ENCODE measurements at regions not wholly inside any gene's neighbourhood (a gene's known extent, or its start where the extent isn't known, plus 50 kb on each side); places are given as distances from the start of the nearest gene placed in this dataset.

- H3K27me3 ChIP-seq (replicated peaks; ENCODE audit: insufficient read depth, low read length) = peaks cover 45% of the 10 kb centered on the region
- H3K4me1 ChIP-seq (ENCODE audit: low read length) = no peaks in the 10 kb centered on the region
- H3F3A ChIP-seq (ENCODE audit: insufficient read depth, low read length) = no peaks in the 10 kb centered on the region
- H3K4me2 ChIP-seq (ENCODE audit: low read depth, low read length) = no peak overlapping the region
- no peak overlapping the region for H3K4me3 ChIP-seq (ENCODE audit: low read length)
- H3K36me3 ChIP-seq (replicated peaks; ENCODE audit: insufficient read depth, low read length) = no peaks in the 10 kb centered on the region
- H3K9me3 ChIP-seq (replicated peaks; ENCODE audit: insufficient read depth, low read length) = no peaks in the 10 kb centered on the region
- no peak overlapping the region for H2AFZ ChIP-seq (ENCODE audit: low read length)
- no peak overlapping the region for H3K27ac ChIP-seq (ENCODE audit: low read length)
- H3K79me2 ChIP-seq (ENCODE audit: low read length) = no peaks in the 10 kb centered on the region
- H4K20me1 ChIP-seq (ENCODE audit: insufficient read depth, low read length) = no peaks in the 10 kb centered on the region
- H3K9me2 ChIP-seq (replicated peaks; ENCODE audit: insufficient read depth, low read length) = no peaks in the 10 kb centered on the region
- TF ChIP-seq EZH2 (optimal IDR thresholded peaks at IDR 0.05; ENCODE audit: low read depth, low read length) = no peak
- TF ChIP-seq, protein P1, sequence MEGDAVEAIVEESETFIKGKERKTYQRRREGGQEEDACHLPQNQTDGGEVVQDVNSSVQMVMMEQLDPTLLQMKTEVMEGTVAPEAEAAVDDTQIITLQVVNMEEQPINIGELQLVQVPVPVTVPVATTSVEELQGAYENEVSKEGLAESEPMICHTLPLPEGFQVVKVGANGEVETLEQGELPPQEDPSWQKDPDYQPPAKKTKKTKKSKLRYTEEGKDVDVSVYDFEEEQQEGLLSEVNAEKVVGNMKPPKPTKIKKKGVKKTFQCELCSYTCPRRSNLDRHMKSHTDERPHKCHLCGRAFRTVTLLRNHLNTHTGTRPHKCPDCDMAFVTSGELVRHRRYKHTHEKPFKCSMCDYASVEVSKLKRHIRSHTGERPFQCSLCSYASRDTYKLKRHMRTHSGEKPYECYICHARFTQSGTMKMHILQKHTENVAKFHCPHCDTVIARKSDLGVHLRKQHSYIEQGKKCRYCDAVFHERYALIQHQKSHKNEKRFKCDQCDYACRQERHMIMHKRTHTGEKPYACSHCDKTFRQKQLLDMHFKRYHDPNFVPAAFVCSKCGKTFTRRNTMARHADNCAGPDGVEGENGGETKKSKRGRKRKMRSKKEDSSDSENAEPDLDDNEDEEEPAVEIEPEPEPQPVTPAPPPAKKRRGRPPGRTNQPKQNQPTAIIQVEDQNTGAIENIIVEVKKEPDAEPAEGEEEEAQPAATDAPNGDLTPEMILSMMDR (IDR thresholded peaks at IDR 0.05; ENCODE audit: low read length) = peak; percentile 20; the same call in 1 of the 2 replicates
- DNase-seq = no peak
- no peak overlapping the region for H3K9ac ChIP-seq (ENCODE audit: low read length)
Observed at GRCh38 chr19:30695171-30695875, 323.1 kb downstream of the ZNF536 start.

DNA sequence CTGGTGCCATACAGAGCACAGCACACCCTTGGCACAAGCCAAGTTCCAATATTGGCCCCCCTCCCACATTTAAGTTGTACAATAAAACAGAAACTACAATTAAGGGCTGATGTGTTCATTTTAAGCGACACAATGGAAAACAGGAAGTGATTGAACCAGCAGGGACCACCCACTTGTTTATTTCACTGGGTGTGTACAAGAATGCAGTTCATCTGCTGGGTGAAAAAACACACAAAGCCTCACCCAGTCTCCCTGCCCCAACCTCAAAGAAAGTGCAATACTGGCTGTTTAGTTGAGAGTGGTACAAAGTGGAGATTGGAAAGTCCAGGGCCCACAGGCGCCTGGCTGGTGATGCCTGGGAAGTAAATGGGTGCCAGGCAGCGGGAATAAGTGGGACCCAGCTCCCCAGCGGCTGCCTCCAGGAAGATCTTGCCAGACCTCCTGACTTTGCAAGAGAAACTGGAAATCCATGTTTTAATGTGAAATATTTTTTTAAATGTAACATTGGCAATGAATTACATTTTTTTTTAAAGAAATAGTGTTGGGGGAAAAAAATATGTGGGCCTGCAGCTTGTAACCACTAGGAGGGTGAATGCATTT is 322.1 kb downstream of the ZNF536 start:
- Histone ChIP-seq H3K4me2 (ENCODE audit: low read depth, low read length) (no peak overlapping the region), H3K9me3 (replicated peaks; ENCODE audit: insufficient read depth, low read length) (no peaks in the 10 kb centered on the region)
- DNase-seq = no peak

DNA sequence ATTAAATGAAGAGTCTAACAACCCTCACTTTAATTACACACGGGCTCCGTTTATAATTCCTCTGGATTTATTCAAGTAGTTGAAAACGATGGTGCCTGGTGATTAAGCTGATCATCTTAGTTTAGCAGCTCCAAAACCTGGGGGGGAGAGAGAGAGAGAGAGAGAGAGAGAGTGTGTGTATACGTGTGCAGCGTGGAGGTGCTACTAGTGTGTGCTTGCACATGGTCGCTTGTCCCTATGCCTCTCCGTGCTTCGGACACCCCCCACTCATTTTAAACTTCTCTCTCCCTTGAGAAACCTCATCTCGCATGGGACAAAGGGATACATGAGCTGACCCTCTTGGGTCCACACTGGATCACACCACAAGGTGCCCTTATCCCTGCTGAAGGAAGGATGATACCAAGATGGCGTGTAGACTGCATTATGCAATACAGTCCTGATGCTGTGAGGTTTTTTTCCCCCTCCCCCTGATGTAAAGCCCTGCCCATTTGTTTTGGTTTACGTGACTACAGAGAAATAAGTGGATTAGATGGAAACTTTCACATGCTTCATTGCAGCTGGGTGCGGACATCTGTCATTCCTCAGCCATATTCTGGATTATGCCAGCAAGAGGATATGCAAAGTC is 320.8 kb downstream of the ZNF536 start:
- H3K27me3 ChIP-seq (replicated peaks; ENCODE audit: insufficient read depth, low read length) = peaks cover 62% of the 10 kb centered on the region
- H3K9me3 ChIP-seq (replicated peaks; ENCODE audit: insufficient read depth, low read length) = no peaks in the 10 kb centered on the region
- no peaks in the 10 kb centered on the region for H4K20me1 ChIP-seq (ENCODE audit: insufficient read depth, low read length)
- H3K4me3 ChIP-seq (ENCODE audit: low read length) = no peak overlapping the region
- H2AFZ ChIP-seq (ENCODE audit: low read length) = no peak overlapping the region
- H3K27ac ChIP-seq (ENCODE audit: low read length) = no peak overlapping the region
- H3K9me2 ChIP-seq (replicated peaks; ENCODE audit: insufficient read depth, low read length) = no peaks in the 10 kb centered on the region
- no peak overlapping the region for H3K9ac ChIP-seq (ENCODE audit: low read length)
- no peak overlapping the region for H3K4me2 ChIP-seq (ENCODE audit: low read depth, low read length)
- TF ChIP-seq EZH2 (optimal IDR thresholded peaks at IDR 0.05; ENCODE audit: low read depth, low read length) (no peak), EZH2phosphoT487 (IDR thresholded peaks at IDR 0.05; ENCODE audit: low read length) (no peak)
- no peaks in the 10 kb centered on the region for H3K4me1 ChIP-seq (ENCODE audit: low read length)
- no peaks in the 10 kb centered on the region for H3K79me2 ChIP-seq (ENCODE audit: low read length)
- no peaks in the 10 kb centered on the region for H3F3A ChIP-seq (ENCODE audit: insufficient read depth, low read length)
- H3K36me3 ChIP-seq (replicated peaks; ENCODE audit: insufficient read depth, low read length) = no peaks in the 10 kb centered on the region
- no peak for DNase-seq

More for the DNA sequence above, 322.1 kb downstream of the ZNF536 start:
- Histone ChIP-seq H3K36me3 (replicated peaks; ENCODE audit: insufficient read depth, low read length) (no peaks in the 10 kb centered on the region), H3F3A (ENCODE audit: insufficient read depth, low read length) (no peaks in the 10 kb centered on the region), H3K9me2 (replicated peaks; ENCODE audit: insufficient read depth, low read length) (no peaks in the 10 kb centered on the region), H3K79me2 (ENCODE audit: low read length) (no peaks in the 10 kb centered on the region), H4K20me1 (ENCODE audit: insufficient read depth, low read length) (no peaks in the 10 kb centered on the region), H3K4me1 (ENCODE audit: low read length) (no peaks in the 10 kb centered on the region), H3K27ac (ENCODE audit: low read length) (no peak overlapping the region), H3K27me3 (replicated peaks; ENCODE audit: insufficient read depth, low read length) (peaks cover 51% of the 10 kb centered on the region), H2AFZ (ENCODE audit: low read length) (no peak overlapping the region), H3K9ac (ENCODE audit: low read length) (no peak overlapping the region), H3K4me3 (ENCODE audit: low read length) (no peak overlapping the region)
- TF ChIP-seq, protein P1 (IDR thresholded peaks at IDR 0.05; ENCODE audit: low read length) = no peak
- no peak for TF ChIP-seq EZH2 (optimal IDR thresholded peaks at IDR 0.05; ENCODE audit: low read depth, low read length)
- TF ChIP-seq EZH2phosphoT487 (IDR thresholded peaks at IDR 0.05; ENCODE audit: low read length) = no peak

Data from MM.1S (cell line).